SU-DHL-6 (cell line): ENCODE measurements at regions not wholly inside any gene's neighbourhood (a gene's known extent, or its start where the extent isn't known, plus 50 kb on each side); places are given as distances from the start of the nearest gene placed in this dataset.

Source experiments
- CTCF ChIP-seq: fragments of 200-600 bp; sonication (generic); IDR thresholded peaks from one replicate; pipeline ENCODE4 v1.5.1; 2017; ENCODE audit warnings: antibody characterized with exemption, mild to moderate bottlenecking, low read length, moderate library complexity; ENCODE audit not compliant: insufficient read depth, poor library complexity, severe bottlenecking
- EZH2phosphoT487 ChIP-seq: fragments of 200-600 bp; sonication (generic), shearing (Covaris generic); conservative IDR thresholded peaks from 2 replicates; pipeline ENCODE4 v1.6.1; 2018; ENCODE audit warnings: mild to moderate bottlenecking, antibody characterized with exemption, low read length, moderate library complexity, mixed read lengths

- TF ChIP-seq CTCF (no peak), EZH2phosphoT487 (no peak)
Measured at GRCh38 chr16:17629936-17630335, 159.2 kb upstream of the XYLT1 start.
